ENCODE measurements at regions not wholly inside any gene's neighbourhood (a gene's known extent, or its start where the extent isn't known, plus 50 kb on each side); places are given as distances from the start of the nearest gene placed in this dataset.

GRCh38 chr15:39171944-39172368, 408.9 kb upstream of the THBS1 start:
- no peak for TF ChIP-seq HES4 (CRISPR knock-in tag; IDR thresholded peaks at IDR 0.05; ENCODE audit: borderline replicate concordance)
- no peak for TF ChIP-seq NFIB (CRISPR knock-in tag; IDR thresholded peaks at IDR 0.05; ENCODE audit: borderline replicate concordance)
- TF ChIP-seq CBX2 (IDR thresholded peaks at IDR 0.05; ENCODE audit: low read depth, low read length): no peak
- no peak for TF ChIP-seq CBX2 (CRISPR knock-in tag; IDR thresholded peaks at IDR 0.05; ENCODE audit: low read depth)
